Activated CD4-positive, alpha-beta T cell treated with anti-CD3 and anti-CD28 coated beads, Interleukin-2, amount 10 ng/mL, durations not matched to agents 7 days and 5 days (primary cell): ENCODE measurements at regions not wholly inside any gene's neighbourhood (a gene's known extent, or its start where the extent isn't known, plus 50 kb on each side); places are given as distances from the start of the nearest gene placed in this dataset.
"Not testable (repeated sequence)": the region's sequence is repeated elsewhere in the genome, so short reads cannot be mapped to it uniquely, and the experiment has no call there.

Source experiments
- CTCF ChIA-PET: fragments of 350-600 bp; sonication (Branson Sonifier 250); formaldehyde crosslinking; loops from one replicate; lab custom pipeline; 2021; ENCODE audit warnings: antibody characterized with exemption; lab: Charles Lee
- POLR2A ChIA-PET: fragments of 350-600 bp; sonication (Branson Sonifier 250); formaldehyde crosslinking; loops from one replicate; lab custom pipeline; 2021; ENCODE audit warnings: antibody characterized with exemption; lab: Charles Lee
- DNase-seq: peaks from one replicate; pipeline ENCODE4 v3.0.0-alpha.2; 2020
- H3K27ac Mint-ChIP-seq: one replicate; pipeline ENCODE4 v1.8.0; 2021; ENCODE audit warnings: mild to moderate bottlenecking, moderate library complexity, mixed read lengths
- H3K27me3 Mint-ChIP-seq: one replicate; pipeline ENCODE4 v1.8.0; 2021; ENCODE audit warnings: mixed read lengths
- H3K36me3 Mint-ChIP-seq: one replicate; pipeline ENCODE4 v1.8.0; 2021; ENCODE audit warnings: low read depth, mixed read lengths
- H3K4me1 Mint-ChIP-seq: one replicate; pipeline ENCODE4 v1.8.0; 2021; ENCODE audit warnings: mixed read lengths
- H3K4me3 Mint-ChIP-seq: one replicate; pipeline ENCODE4 v1.8.0; 2021; ENCODE audit warnings: mild to moderate bottlenecking, moderate library complexity, mixed read lengths
- H3K9me3 Mint-ChIP-seq: one replicate; pipeline ENCODE4 v1.8.0; 2021; ENCODE audit warnings: mixed read lengths

DNA sequence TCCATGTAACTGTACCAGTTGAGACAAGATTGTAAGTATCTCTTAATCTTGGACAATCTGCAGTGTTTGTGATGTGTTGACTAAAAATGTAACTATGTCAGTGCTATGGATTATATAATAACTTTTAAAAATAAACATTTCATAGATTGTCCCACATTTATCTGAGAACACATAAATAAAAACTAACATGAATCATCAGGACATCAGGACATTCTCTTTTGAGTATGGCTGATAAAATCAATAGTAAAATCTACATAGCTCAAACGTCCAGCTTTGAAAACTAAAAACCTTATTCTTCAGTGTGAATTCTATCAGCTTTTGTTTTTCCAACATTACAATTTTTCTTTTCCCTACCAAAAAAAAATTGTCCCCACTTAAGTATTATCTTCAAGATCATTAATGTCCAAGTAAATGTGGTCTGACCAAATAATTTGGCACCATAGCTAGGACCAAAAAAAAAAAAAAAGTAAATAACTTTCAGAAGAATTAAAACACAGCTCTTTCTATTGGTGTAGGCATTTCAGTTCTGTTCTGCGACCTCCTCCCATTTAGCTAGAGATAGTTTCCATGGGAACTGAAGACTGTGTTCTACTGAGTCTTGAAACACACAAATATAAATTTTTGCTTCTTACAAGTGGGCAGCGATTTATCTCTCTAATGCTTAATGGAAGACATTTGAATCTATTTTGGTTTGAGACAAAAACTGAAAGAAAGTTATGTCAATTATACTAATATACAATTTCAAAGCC, 123.0 kb upstream of the SGCE start:
- H3K4me3 Mint-ChIP-seq: no peak overlapping the region
- no peaks in the 10 kb centered on the region for H3K36me3 Mint-ChIP-seq
- DNase-seq: no peak
- ChIA-PET CTCF (no interaction called here), POLR2A (no interaction called here)
- no peaks in the 10 kb centered on the region for H3K27me3 Mint-ChIP-seq
- H3K4me1 Mint-ChIP-seq: no peaks in the 10 kb centered on the region
- no peak overlapping the region for H3K27ac Mint-ChIP-seq
- peaks cover 6% of the 10 kb centered on the region for H3K9me3 Mint-ChIP-seq

DNA sequence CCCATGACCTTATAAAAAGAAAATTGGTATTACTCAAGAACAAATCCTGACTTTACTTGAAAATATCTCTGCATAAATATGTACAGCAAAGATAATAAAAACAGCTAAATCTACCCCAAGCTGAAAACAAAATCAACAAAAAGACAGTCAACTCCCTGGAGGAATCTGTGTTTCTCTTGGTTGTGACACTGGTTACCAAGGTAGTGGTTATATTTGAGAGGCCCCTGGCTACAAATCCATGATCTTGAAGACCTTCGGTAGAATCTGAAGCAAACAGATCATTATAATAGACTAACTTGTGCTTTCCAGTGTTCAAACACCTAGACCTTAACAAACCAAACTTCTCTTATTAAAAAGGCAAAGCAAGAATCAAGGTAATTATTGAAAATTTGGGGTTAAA, 123.9 kb upstream of the SGCE start:
- CTCF ChIA-PET: no interaction called here
- Mint-ChIP-seq H3K9me3 (peaks cover 6% of the 10 kb centered on the region), H3K36me3 (no peaks in the 10 kb centered on the region), H3K4me1 (no peaks in the 10 kb centered on the region), H3K27ac (no peak overlapping the region), H3K4me3 (no peak overlapping the region), H3K27me3 (no peaks in the 10 kb centered on the region)
- no peak for DNase-seq
- POLR2A ChIA-PET: no interaction called here

DNA sequence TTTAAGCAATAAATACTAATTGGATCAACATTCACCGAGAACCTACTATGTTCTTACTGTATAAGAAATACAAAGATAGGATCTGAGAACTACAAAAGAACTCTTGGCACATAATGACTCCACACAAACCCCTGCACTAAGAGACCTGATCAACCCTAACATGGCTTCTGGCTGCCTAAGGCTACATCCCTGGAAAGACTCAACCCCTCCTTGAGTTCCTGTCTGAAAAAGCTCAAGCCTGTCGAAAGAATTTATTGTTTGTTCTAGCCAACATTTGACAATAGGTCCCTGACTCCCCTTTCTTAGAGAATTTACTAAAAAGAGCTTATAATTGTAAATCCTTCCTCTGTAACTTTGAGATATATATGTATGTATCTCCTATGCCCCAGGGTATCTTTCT, 125.3 kb upstream of the SGCE start:
- no peak overlapping the region for H3K4me3 Mint-ChIP-seq
- H3K36me3 Mint-ChIP-seq: no peaks in the 10 kb centered on the region
- H3K4me1 Mint-ChIP-seq: no peaks in the 10 kb centered on the region
- H3K27ac Mint-ChIP-seq: no peak overlapping the region
- peaks cover 6% of the 10 kb centered on the region for H3K9me3 Mint-ChIP-seq
- ChIA-PET CTCF (no interaction called here), POLR2A (no interaction called here)
- no peaks in the 10 kb centered on the region for H3K27me3 Mint-ChIP-seq
- DNase-seq: no peak

DNA sequence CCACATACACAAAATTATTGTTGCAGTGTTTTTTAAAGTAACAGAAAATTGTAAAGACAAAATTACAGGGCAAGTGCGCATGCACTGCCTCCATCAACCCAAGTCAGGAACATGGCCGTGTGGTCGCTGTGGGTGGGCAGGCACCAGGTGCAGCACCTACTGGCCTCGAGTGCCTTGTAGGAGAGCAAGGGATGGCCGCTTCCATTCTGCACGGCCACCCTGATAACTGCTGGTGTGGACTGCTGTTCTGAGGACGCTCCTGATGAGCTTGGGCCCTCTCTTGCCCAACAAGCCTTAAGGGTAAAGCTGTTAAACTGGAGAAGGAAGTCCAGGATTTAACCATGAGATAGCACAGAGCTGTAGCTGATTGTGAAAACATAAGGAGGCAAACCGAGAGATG, 124.6 kb upstream of the PPP1R9A start:
- Mint-ChIP-seq H3K27me3 (no peaks in the 10 kb centered on the region), H3K4me1 (no peaks in the 10 kb centered on the region), H3K9me3 (peaks cover 2% of the 10 kb centered on the region), H3K27ac (no peak overlapping the region), H3K4me3 (no peak overlapping the region), H3K36me3 (no peaks in the 10 kb centered on the region)
- CTCF ChIA-PET: interaction anchor here (0.5 kb wide), 1 partner anchor 320 kb away, joined by 3 read pairs; no protein-coding TSS in a partner anchor
- DNase-seq: no peak
- POLR2A ChIA-PET: no interaction called here

DNA sequence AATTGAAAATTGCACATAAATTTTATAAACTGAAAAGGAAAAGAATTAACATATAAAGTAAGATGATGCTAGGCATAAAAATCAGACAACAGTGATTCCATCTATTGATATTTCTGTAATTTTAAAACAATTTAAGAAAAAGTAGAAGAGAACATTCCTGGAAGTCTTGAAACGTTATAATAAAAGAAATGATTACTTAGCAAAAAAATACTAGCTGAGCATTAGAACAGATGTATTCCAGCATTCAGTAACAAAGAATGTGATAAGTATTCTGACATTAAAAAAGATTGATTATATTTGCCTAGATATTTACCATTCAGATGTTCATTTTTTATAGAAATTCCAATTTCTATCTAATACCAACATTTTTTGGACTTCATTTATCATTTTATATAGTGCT, 120.1 kb upstream of the PPP1R9A start:
- POLR2A ChIA-PET: no interaction called here
- CTCF ChIA-PET: no interaction called here
- Mint-ChIP-seq H3K4me3 (no peak overlapping the region), H3K36me3 (no peaks in the 10 kb centered on the region), H3K27me3 (no peaks in the 10 kb centered on the region), H3K4me1 (no peaks in the 10 kb centered on the region), H3K9me3 (no peaks in the 10 kb centered on the region), H3K27ac (no peak overlapping the region)
- no peak for DNase-seq

DNA sequence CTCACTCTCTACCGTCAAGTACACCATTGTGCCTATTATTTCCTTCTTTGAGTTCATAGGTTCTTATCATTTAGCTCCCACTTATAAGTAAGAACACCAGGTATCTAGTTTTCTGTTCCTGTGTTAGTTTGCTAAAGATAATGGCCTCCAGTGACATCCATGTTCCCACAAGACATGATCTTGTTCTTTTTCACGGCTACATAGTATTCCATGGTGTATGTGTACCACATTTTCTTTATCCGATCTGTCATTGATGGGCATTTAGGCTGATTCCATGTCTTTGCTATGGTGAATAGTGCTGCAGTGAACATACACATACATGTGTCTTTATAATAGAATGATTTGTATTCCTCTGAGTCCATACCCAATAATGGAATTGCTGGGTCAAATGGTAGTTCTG, 119.0 kb upstream of the PPP1R9A start:
- H3K9me3 Mint-ChIP-seq, H3K4me3 Mint-ChIP-seq: not testable (repeated sequence)

DNA sequence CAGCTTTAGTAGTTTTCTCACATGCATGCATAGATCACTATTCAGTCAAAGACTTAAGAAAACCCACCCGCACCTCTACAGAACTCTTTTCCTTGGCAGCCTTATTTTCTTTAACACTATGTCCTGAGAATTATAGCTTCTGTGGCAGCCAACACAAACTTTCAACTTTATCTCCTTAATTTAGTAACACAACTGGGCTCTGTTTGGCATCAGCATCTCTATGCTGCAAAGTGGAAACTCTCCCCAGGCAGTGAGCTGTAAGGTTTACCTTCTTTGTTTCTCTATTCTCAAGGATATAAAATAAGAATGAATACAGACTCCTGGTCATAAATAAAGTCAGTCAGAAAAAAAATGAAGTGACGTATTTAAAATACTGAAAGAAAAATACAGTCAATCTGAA, 115.2 kb upstream of the PPP1R9A start:
- no peak for DNase-seq

More for the DNA sequence above, 119.0 kb upstream of the PPP1R9A start:
- POLR2A ChIA-PET, H3K4me1 Mint-ChIP-seq, H3K27me3 Mint-ChIP-seq, DNase-seq, H3K36me3 Mint-ChIP-seq, CTCF ChIA-PET, H3K27ac Mint-ChIP-seq: not testable (repeated sequence)

DNA sequence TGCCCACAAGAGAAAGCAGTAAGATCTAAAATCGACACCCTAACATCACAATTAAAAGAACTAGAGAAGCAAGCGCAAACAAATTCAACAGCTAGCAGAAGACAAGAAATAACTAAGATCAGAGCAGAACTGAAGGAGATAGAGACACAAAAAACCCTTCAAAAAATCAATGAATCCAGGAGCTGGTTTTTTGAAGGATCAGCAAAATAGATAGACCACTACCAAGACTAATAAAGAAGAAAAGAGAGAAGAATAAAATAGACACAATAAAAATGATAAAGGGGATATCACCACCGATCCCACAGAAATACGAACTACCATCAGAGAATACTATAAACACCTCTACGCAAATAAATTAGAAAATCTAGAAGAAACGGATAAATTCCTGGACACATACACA, 110.0 kb upstream of the PPP1R9A start:
- CTCF ChIA-PET, H3K4me1 Mint-ChIP-seq, H3K36me3 Mint-ChIP-seq, DNase-seq, H3K27ac Mint-ChIP-seq, POLR2A ChIA-PET, H3K27me3 Mint-ChIP-seq, H3K4me3 Mint-ChIP-seq, H3K9me3 Mint-ChIP-seq: not testable (repeated sequence)

More for the DNA sequence above, 115.2 kb upstream of the PPP1R9A start:
- no peaks in the 10 kb centered on the region for H3K27me3 Mint-ChIP-seq
- ChIA-PET POLR2A (no interaction called here), CTCF (no interaction called here)
- H3K36me3 Mint-ChIP-seq: no peaks in the 10 kb centered on the region
- H3K4me1 Mint-ChIP-seq: no peaks in the 10 kb centered on the region
- no peaks in the 10 kb centered on the region for H3K9me3 Mint-ChIP-seq
- H3K4me3 Mint-ChIP-seq: no peak overlapping the region
- no peak overlapping the region for H3K27ac Mint-ChIP-seq

DNA sequence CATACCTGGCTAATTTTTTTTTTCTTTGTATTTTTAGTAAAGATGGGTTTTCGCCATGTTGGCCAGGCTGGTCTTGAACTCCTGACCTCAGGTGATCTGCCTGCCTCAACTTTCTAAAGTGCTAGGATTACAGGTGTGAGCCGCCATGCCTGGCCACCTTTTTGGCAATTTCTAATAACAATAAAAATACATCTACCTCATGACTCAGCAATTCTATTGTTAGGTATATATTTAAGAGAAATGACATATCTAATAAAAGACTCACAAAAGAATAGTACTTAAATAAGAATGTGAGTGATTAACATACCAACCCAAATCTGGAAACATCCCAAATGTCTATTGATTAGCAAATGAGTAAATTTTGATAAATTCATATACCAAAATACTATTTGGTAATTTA, 103.6 kb upstream of the PPP1R9A start:
- CTCF ChIA-PET: no interaction called here

DNA sequence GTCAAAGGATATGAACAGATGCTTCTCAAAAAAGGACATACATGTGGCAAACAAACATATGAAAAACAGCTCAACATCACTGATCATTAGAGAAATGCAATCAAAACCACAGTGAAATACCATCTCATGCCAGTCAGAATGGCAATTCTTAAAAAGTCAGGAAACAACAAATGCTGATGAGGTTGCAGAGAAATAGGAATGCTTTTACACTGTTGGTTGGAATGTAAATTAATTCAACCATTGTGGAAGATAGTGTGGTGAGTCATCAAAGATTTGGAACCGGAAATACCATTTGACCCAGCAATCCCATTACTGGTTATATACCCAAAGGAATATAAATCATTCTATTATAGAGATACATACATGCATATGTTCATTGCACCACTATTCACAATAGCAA, 98.7 kb upstream of the PPP1R9A start:
- CTCF ChIA-PET: not testable (repeated sequence)

More for the DNA sequence above, 103.6 kb upstream of the PPP1R9A start:
- DNase-seq: no peak
- POLR2A ChIA-PET: no interaction called here
- Mint-ChIP-seq H3K9me3 (no peaks in the 10 kb centered on the region), H3K27me3 (no peaks in the 10 kb centered on the region), H3K27ac (no peak overlapping the region), H3K4me3 (no peak overlapping the region), H3K36me3 (no peaks in the 10 kb centered on the region), H3K4me1 (no peaks in the 10 kb centered on the region)

DNA sequence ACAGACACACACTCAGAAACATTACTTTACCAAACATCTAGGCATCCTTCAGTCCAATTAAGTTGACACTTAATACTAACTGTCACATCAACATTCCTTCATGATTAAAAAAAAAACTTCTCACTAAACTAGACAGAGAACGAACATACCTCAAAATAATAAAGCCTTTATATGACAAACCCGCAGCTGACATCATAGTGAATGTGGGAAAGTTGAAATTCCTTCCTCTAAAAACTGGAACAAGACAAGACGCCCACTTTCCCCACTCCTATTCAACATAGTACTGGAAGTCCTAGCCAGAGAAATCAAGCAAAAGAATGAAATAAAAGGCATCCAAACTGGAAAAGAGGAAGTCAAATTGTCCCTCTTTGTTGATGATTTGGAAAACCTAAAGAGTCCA, 96.9 kb upstream of the PPP1R9A start:
- no peaks in the 10 kb centered on the region for H3K9me3 Mint-ChIP-seq
- H3K27ac Mint-ChIP-seq: no peak overlapping the region
- H3K36me3 Mint-ChIP-seq: no peaks in the 10 kb centered on the region
- ChIA-PET POLR2A (no interaction called here), CTCF (interaction anchor here (0.6 kb wide), 1 partner anchor 771 kb away, joined by 5 read pairs; no protein-coding TSS in a partner anchor)
- DNase-seq: no peak
- no peaks in the 10 kb centered on the region for H3K4me1 Mint-ChIP-seq
- H3K27me3 Mint-ChIP-seq: no peaks in the 10 kb centered on the region
- H3K4me3 Mint-ChIP-seq: no peak overlapping the region

More for the DNA sequence above, 98.7 kb upstream of the PPP1R9A start:
- H3K27me3 Mint-ChIP-seq, H3K9me3 Mint-ChIP-seq, H3K4me1 Mint-ChIP-seq, H3K36me3 Mint-ChIP-seq, H3K27ac Mint-ChIP-seq, POLR2A ChIA-PET, DNase-seq, H3K4me3 Mint-ChIP-seq: not testable (repeated sequence)

DNA sequence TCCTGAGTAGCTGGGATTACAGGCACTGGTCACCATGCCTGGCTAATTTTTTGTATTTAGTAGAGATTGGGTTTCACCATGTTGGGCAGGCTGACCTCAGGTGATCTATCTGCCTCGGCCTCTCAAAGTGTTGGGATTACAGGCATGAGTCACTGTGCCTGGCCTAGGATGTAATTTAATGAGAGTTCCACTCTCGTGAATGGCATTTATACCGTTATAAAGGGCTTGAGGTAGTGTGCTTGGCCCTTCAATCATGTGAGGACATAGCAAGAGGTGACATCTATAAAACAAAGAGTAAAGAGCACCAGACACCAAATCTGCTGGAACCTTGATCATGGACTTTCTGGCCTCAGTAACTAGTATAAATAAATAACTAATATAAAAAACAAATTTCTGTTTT, 93.5 kb upstream of the PPP1R9A start:
- H3K4me1 Mint-ChIP-seq: no peaks in the 10 kb centered on the region
- ChIA-PET POLR2A (no interaction called here), CTCF (no interaction called here)
- H3K27ac Mint-ChIP-seq: no peak overlapping the region
- no peak overlapping the region for H3K4me3 Mint-ChIP-seq
- H3K9me3 Mint-ChIP-seq: peaks cover 15% of the 10 kb centered on the region
- no peak for DNase-seq
- no peaks in the 10 kb centered on the region for H3K36me3 Mint-ChIP-seq
- no peaks in the 10 kb centered on the region for H3K27me3 Mint-ChIP-seq

DNA sequence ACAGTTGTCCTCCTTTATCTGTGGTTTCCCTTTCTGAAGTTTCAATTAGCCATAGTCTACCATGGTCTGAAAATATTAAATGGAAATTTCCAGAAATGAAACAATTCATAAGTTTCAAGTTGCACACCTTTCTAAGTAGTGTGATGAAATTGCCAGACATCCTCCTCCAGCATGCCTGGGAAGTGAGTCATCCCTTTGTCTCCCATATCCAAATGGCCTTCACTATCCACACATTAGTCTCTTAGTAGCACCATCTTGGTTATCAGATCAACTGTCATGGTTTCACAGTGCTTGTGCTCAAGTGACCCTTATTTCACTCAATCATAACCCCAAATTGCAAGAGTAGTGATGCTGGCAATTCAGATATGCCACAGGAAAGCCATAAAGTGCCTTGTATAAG, 83.4 kb upstream of the PPP1R9A start:
- Mint-ChIP-seq H3K36me3 (no peaks in the 10 kb centered on the region), H3K27me3 (no peaks in the 10 kb centered on the region), H3K9me3 (peaks cover 16% of the 10 kb centered on the region), H3K27ac (no peak overlapping the region), H3K4me1 (no peaks in the 10 kb centered on the region), H3K4me3 (no peak overlapping the region)
- DNase-seq: no peak
- CTCF ChIA-PET: no interaction called here
- POLR2A ChIA-PET: no interaction called here

DNA sequence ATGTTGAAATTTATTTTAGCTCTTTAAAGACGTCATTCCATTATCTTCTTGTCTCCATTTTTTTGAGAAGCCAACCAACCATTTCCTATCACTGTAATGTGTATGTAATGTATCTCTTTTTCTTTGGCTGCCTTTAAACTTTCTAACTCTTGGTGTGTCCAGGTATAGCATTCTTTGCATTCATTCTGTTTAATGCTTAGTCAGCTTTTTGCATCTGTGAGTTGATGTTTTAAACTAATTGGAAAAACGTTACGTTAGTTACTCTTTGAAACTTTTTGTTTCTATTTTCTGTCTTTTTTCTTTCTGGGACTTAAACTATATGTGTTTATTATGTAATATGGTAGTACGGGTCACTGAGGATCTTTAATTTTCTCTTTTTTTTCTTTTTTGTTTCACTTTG, 77.4 kb upstream of the PPP1R9A start:
- DNase-seq: no peak
- H3K9me3 Mint-ChIP-seq: peaks cover 3% of the 10 kb centered on the region
- no peak overlapping the region for H3K27ac Mint-ChIP-seq
- H3K4me1 Mint-ChIP-seq: no peaks in the 10 kb centered on the region
- ChIA-PET CTCF (no interaction called here), POLR2A (no interaction called here)
- H3K27me3 Mint-ChIP-seq: no peaks in the 10 kb centered on the region
- no peak overlapping the region for H3K4me3 Mint-ChIP-seq
- H3K36me3 Mint-ChIP-seq: no peaks in the 10 kb centered on the region
